ENCODE measurements at regions not wholly inside any gene's neighbourhood (a gene's known extent, or its start where the extent isn't known, plus 50 kb on each side); places are given as distances from the start of the nearest gene placed in this dataset.

GRCh38 chr10:33532901-33533300 is 198.4 kb upstream of the NRP1 start:
- DNase-seq, result no peak

DNA sequence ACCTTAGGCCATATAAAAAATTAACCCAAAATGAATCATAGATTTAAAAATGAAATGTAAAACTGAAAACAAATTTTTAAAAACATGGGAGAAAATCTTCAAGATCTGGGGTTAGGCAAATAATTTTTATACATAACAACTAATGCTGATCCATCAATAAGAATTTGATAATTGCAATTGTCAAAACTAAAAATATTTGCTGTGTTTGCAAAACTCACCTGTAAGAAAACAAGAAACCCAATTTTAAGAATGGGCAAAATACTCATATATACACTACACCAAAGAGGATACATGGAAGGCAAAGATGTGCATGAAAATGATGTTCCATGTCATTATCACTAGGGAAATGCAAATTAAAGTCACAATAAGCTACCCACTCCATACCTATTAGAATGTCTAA is 194.8 kb upstream of the NRP1 start:
- DNase-seq, result no peak

DNA sequence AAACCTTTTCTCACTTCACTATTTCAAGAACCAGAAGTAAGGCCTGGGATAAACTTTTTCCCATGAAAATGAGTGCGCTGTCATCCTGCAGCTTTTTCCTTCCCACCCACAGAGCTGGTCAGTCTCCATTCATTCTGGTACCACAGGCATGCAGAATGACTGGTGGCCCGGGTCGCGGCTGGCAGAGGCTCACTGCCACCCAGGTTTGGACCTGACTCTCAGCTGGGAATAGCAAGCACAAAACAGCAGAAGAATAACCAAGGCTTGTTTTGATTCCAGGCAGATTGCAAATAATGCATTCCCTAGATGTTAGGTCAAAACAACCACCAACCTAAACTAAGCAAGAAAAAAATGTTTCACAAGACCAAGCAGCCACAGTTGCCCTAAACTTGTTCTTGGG is 190.5 kb upstream of the NRP1 start:
- no peak for DNase-seq

DNA sequence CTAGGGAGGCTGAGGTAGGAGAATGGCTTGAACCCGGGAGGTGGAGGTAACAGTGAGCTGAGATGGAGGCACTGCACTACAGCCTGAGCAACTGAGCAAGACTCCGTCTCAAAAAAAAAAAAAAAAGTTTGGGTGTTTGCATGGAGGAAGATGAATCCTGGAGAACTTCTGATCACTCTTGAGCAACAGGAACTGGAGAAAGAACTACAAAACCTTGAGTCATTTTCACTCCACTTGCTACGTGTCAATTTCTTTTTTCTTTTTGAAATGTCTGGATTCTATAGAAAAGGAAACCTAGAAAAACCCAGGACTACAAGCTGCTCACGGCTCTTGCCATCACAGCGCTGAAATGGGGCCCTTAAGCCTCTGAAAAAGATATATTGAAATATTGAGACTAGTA is 189.6 kb upstream of the NRP1 start:
- no peak for DNase-seq

DNA sequence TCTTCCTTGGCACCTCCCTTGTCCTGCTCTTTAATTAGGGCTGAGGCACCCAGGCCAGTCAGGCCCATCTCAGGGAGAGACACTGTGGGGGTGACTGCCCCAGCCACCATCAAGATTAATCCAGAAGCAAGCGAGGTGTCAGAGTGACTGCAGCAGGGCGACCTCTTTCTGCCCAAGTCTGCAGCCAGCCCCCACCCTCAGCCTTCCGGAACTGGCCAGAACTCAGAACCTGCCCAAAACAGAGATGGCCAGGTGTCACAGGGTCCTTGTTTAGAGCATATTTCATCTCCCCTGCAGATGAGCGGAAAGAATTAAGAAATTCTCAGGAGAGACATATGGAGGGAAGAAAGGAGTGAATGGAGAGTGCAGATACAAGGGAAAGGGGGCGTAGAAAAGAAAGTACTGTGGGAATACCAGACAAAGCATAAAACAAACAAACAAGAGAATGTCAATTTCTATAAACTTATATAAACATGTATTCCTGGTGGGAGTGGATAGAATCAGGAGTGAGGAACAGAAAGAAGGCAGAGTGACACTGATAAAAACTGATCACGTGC is 188.8 kb upstream of the NRP1 start:
- DNase-seq, result no peak

- DNase-seq, result no peak
These were observed 187.4 kb upstream of the NRP1 start for GRCh38 chr10:33521904-33522303.

DNA sequence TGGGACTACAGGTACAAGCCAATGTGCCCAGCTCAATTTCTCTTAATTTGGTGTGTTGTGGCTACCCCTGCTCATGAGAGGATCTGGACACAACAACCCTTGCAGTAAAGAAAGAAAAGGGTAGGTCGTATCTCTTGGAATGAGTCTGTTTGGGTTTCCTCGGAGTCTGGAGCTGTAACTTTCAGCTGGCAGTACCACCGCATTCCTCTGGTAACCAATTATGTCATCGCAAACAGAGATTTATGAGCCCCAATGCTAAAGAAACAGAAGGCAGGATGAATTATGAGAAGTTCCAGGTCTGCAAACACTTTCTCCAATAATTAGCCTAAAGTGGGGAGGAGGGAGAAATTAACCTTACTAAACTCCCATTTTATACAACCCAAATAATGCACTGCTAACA is 186.6 kb upstream of the NRP1 start:
- DNase-seq, result no peak

- no peak for DNase-seq
These were observed 185.8 kb upstream of the NRP1 start for GRCh38 chr10:33520223-33520622.

DNA sequence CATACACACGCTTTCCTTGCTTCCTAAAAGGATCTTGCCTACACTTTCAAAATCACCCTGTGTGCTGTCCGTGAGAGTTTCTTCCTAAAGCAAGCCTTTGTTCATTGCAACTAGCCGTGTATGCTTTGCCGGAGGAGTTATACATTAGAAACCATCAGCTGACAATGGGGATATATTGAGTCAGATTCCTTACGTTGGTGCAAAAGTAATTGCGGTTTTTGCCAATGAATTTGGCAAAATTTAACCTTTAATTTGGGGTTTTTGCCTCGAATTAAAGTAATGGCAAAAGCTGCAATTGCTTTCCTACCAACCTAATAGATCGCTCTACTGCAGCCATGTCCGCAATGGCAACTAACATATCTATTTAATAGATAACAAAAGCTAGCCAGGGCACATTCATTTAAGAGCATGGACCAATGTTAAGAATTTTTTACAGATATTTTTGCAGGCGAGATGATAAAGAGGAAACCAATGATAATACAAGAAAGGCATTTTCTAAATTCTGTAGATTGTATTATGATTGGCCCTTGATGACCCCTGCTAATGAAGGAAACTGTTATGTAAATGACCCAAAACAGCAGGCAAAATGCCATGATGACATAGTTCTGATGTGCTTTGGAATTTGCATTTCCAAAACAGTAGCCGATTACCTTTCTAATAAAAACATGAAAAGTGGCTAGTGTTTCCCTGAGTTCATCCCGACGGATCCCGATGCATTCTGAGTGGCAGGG is 184.8 kb upstream of the NRP1 start:
- no peak for DNase-seq

GRCh38 chr10:33510206-33510605 is 175.7 kb upstream of the NRP1 start:
- no peak for DNase-seq

GRCh38 chr10:33509231-33509831 is 174.9 kb upstream of the NRP1 start:
- DNase-seq, result no peak

GRCh38 chr10:33507662-33508425 is 173.4 kb upstream of the NRP1 start:
- DNase-seq, result no peak

DNA sequence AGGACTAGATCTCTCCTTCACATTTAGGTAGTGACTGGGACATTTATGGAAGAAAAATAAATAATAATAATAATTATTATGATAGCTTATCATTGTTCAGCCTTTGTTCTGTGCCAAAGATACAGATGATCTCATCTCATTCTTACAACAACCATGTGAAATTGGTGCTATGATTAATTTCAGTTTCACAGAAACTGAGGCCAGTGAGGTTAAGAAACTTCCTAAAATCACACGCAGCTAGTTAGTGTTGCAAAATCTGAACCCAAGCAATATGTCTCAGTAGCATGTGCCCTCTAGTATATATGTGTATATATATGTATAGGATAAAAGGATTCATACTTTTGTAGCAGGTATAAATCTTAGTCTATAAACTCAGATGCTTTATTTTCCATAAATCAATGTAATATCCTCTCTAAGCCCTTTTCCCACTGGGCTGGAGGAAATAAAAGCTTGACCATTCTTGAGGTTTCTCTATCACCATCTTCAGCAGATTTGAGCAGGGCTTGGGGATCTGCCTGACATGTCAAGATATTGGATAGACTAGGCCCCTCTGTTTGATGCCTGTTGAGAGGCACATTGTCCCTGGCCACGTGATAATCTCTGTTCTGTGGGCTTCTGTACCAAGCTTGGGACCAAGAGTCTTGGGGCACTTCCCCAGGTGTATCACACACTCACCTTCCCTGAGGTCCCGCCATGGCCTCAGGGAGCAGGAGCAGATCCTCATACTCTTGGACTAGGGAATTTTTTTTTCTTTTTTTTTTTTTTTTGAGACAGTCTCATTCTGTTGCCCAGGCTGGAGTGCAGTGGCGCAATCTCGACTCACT is 172.6 kb upstream of the NRP1 start:
- DNase-seq, result no peak

- no peak for DNase-seq
These were observed 171.9 kb upstream of the NRP1 start for GRCh38 chr10:33506391-33506790.

- DNase-seq, result no peak
These were observed 166.7 kb upstream of the NRP1 start for GRCh38 chr10:33501161-33501560.

- DNase-seq, result no peak
These were observed 164.0 kb upstream of the NRP1 start for GRCh38 chr10:33498391-33498891.

DNA sequence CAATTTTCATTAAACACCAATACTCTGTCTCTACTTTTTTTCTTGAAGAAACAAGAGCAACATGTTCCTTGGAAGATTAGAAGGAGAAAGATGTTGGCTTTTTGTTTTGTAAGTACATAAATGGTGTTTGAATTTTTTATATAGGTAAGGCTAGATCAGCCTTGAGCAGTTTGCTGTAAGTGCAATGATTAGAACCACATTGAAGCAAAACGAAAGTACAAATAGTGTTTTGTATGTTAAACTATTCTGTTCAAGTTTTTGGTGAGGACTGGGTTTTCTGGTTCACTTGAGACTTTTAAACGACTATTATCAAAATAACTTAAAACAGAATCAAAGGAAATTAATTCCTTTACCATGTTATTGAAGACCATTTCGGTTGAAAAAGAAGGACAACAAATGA is 162.9 kb upstream of the NRP1 start:
- DNase-seq, result no peak

DNA sequence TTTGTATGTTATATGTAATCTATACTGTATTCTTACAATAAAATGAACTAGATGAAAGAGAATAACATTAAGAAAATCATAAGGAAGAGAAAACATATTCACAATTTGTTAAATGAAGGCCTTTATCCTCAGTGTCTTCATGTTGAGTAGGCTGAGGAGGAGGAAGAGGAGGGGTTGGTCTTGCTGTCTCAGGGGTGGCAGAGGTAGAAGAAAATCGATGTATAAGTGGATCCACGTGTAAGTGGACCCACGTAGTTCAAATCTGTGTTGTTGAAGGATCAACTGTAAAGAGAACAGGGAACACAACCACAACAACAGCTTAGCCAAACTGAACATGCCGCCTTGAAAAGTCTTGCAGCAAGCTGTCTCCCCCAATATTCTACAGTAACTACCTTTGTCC is 161.6 kb upstream of the NRP1 start:
- DNase-seq, result no peak

DNA sequence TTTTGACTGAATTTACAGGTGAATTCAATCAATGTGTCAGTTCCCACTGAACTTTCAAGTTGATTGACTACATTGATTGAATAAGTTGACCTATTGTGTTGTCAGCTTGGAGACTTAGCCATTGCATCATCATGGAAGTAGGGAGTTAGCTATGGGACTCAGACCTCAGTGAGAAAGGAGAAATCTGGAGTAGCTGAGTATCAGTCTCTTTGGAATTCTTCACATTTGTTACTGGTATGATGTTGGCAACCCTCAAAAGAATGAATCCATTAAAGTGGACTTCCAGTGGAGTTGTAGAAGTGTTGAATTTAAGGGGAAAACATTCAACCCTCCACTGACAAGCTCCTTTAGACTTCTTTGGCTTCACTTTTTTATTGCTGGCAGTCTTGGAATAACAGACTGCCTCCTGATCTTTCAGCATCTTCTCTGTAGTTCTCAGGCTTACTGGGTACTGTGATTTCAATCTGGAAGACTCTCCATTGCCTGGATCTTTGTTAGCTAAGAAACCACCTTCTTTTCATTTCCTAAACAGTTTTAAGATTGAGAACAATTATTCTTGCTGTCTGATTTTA is 160.3 kb upstream of the NRP1 start:
- no peak for DNase-seq

DNA sequence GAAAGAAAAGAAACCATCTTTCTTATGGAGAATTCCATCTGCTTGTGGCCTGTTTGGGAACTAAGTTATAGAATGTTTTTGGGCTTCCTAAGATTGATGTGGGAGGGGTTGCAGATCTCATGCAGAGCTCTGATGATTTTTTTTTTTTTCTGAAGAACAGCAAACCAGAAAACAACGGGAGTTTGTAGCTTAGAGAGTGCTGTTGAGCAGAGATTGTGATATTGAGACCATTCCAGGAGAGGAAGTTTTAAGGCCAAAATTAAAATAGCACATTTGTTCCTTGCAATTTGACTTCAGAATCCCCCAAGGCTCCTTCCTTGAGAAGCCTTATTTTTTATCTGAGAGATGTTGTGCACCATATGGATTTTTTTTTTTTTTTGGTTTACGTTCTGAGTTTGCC is 159.5 kb upstream of the NRP1 start:
- no peak for DNase-seq

DNA sequence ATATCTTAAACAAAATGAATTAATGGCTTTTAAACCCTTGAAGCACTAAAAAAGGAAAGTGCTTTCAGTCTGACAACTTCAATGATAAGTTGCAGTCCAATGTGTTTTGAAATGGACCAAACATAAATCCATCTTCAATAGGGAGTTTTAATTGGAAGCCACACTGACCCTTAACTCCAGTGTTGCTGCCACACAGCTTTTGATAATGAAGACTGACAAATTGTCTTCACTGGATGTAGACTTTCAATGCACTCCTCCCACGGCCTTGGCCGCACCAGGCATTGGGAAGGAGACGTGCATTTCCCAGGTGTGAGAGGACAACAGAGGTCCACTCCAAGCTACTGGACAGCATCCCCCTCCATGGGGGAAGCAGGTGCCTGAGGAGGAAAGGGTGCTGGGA is 159.0 kb upstream of the NRP1 start:
- no peak for DNase-seq

- no peak for DNase-seq
These were observed 158.4 kb upstream of the NRP1 start for GRCh38 chr10:33492701-33493345.
